ENCODE measurements at regions not wholly inside any gene's neighbourhood (a gene's known extent, or its start where the extent isn't known, plus 50 kb on each side); places are given as distances from the start of the nearest gene placed in this dataset.

DNA sequence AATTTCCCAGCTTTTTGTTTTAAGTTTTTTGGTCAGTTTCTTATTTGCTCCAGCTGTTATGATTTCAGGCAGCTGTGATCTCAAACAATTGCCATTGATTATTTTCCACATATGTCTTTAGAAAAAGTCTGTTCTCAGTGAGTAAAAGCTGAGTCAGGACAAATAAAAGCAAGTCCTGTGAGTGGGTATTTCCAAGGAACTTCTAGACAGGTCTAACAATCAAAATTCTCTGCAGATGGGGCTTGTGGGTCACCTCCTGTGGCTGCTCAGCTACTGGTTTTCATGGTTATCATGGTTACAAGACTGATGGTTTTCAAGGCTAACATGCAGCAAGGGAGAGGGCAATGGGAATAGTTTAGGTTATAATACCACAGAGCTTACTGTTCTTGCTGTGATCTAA, 585.7 kb downstream of the LMO4 start:
- H3K4me3 ChIP-seq (ENCODE audit: low read length): no peak overlapping the region
- no peak overlapping the region for H3K27ac ChIP-seq (ENCODE audit: low read length)
- no peaks in the 10 kb centered on the region for H4K20me1 ChIP-seq (ENCODE audit: insufficient read depth, low read length)
- H3K9ac ChIP-seq (ENCODE audit: low read length): no peak overlapping the region
- H3K36me3 ChIP-seq (replicated peaks; ENCODE audit: insufficient read depth, low read length): no peaks in the 10 kb centered on the region
- no peaks in the 10 kb centered on the region for H3K4me1 ChIP-seq (ENCODE audit: low read length)
- H3K9me2 ChIP-seq (replicated peaks; ENCODE audit: insufficient read depth, low read length): no peaks in the 10 kb centered on the region
- no peaks in the 10 kb centered on the region for H3K9me3 ChIP-seq (replicated peaks; ENCODE audit: insufficient read depth, low read length)
- no peaks in the 10 kb centered on the region for H3K27me3 ChIP-seq (replicated peaks; ENCODE audit: insufficient read depth, low read length)
- H3K79me2 ChIP-seq (ENCODE audit: low read length): no peaks in the 10 kb centered on the region
- peak; percentile 10 for DNase-seq
- no peak overlapping the region for H3K4me2 ChIP-seq (ENCODE audit: low read depth, low read length)
- H3F3A ChIP-seq (ENCODE audit: insufficient read depth, low read length): no peaks in the 10 kb centered on the region
- TF ChIP-seq EZH2 (optimal IDR thresholded peaks at IDR 0.05; ENCODE audit: low read depth, low read length): no peak
- no peak for TF ChIP-seq EZH2phosphoT487 (IDR thresholded peaks at IDR 0.05; ENCODE audit: low read length)
- TF ChIP-seq CTCF (IDR thresholded peaks at IDR 0.05; ENCODE audit: low read length): no peak
- H2AFZ ChIP-seq (ENCODE audit: low read length): no peak overlapping the region

- H3K4me1 ChIP-seq (ENCODE audit: low read length): no peaks in the 10 kb centered on the region
- H2AFZ ChIP-seq (ENCODE audit: low read length): no peak overlapping the region
- no peak overlapping the region for H3K4me2 ChIP-seq (ENCODE audit: low read depth, low read length)
- TF ChIP-seq EZH2phosphoT487 (IDR thresholded peaks at IDR 0.05; ENCODE audit: low read length): no peak
- no peak overlapping the region for H3K27ac ChIP-seq (ENCODE audit: low read length)
- H3K27me3 ChIP-seq (replicated peaks; ENCODE audit: insufficient read depth, low read length): no peaks in the 10 kb centered on the region
- no peak overlapping the region for H3K9ac ChIP-seq (ENCODE audit: low read length)
- no peak for DNase-seq
- H3K9me2 ChIP-seq (replicated peaks; ENCODE audit: insufficient read depth, low read length): no peaks in the 10 kb centered on the region
- no peaks in the 10 kb centered on the region for H4K20me1 ChIP-seq (ENCODE audit: insufficient read depth, low read length)
- no peaks in the 10 kb centered on the region for H3K36me3 ChIP-seq (replicated peaks; ENCODE audit: insufficient read depth, low read length)
- H3K79me2 ChIP-seq (ENCODE audit: low read length): no peaks in the 10 kb centered on the region
- H3K4me3 ChIP-seq (ENCODE audit: low read length): no peak overlapping the region
- no peaks in the 10 kb centered on the region for H3K9me3 ChIP-seq (replicated peaks; ENCODE audit: insufficient read depth, low read length)
- no peaks in the 10 kb centered on the region for H3F3A ChIP-seq (ENCODE audit: insufficient read depth, low read length)
Observed at GRCh38 chr1:87915771-87916170, 587.1 kb downstream of the LMO4 start.

- Histone ChIP-seq H3K79me2 (ENCODE audit: low read length) (no peaks in the 10 kb centered on the region), H3K9ac (ENCODE audit: low read length) (no peak overlapping the region), H3K4me3 (ENCODE audit: low read length) (no peak overlapping the region), H3K4me1 (ENCODE audit: low read length) (no peaks in the 10 kb centered on the region), H3K27me3 (replicated peaks; ENCODE audit: insufficient read depth, low read length) (no peaks in the 10 kb centered on the region), H3K9me3 (replicated peaks; ENCODE audit: insufficient read depth, low read length) (no peaks in the 10 kb centered on the region), H2AFZ (ENCODE audit: low read length) (no peak overlapping the region), H3K9me2 (replicated peaks; ENCODE audit: insufficient read depth, low read length) (no peaks in the 10 kb centered on the region), H3K36me3 (replicated peaks; ENCODE audit: insufficient read depth, low read length) (no peaks in the 10 kb centered on the region), H3F3A (ENCODE audit: insufficient read depth, low read length) (no peaks in the 10 kb centered on the region), H3K27ac (ENCODE audit: low read length) (no peak overlapping the region), H3K4me2 (ENCODE audit: low read depth, low read length) (no peak overlapping the region), H4K20me1 (ENCODE audit: insufficient read depth, low read length) (no peaks in the 10 kb centered on the region)
- no peak for TF ChIP-seq EZH2 (optimal IDR thresholded peaks at IDR 0.05; ENCODE audit: low read depth, low read length)
- DNase-seq: no peak
Observed at GRCh38 chr1:87916965-87917364, 588.3 kb downstream of the LMO4 start.

DNA sequence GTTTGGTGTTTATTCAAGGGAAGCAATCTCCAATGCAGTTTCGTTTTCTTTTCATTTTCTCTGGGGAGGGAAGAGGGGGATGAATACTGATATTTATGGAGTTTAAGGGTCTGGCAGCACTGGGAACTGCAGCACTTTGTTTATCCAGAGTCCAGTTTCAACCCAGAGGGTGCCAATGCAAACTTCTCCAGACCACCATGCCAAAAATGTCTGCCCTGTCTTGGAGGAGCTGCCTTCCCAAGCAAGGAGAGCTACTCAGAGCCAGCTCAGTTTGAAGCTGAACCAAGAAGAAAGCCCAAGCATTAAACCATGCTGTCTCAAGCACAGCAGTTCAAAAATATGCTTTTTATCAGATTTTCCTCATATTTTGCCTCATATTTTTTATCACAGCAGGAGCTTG, 589.7 kb downstream of the LMO4 start:
- Histone ChIP-seq H3K9me3 (replicated peaks; ENCODE audit: insufficient read depth, low read length) (no peaks in the 10 kb centered on the region), H3K79me2 (ENCODE audit: low read length) (no peaks in the 10 kb centered on the region), H3K4me3 (ENCODE audit: low read length) (no peak overlapping the region), H4K20me1 (ENCODE audit: insufficient read depth, low read length) (no peaks in the 10 kb centered on the region), H3K27me3 (replicated peaks; ENCODE audit: insufficient read depth, low read length) (no peaks in the 10 kb centered on the region), H3F3A (ENCODE audit: insufficient read depth, low read length) (no peaks in the 10 kb centered on the region), H3K9ac (ENCODE audit: low read length) (no peak overlapping the region), H3K9me2 (replicated peaks; ENCODE audit: insufficient read depth, low read length) (no peaks in the 10 kb centered on the region), H2AFZ (ENCODE audit: low read length) (no peak overlapping the region), H3K27ac (ENCODE audit: low read length) (no peak overlapping the region), H3K36me3 (replicated peaks; ENCODE audit: insufficient read depth, low read length) (no peaks in the 10 kb centered on the region), H3K4me2 (ENCODE audit: low read depth, low read length) (no peak overlapping the region), H3K4me1 (ENCODE audit: low read length) (no peaks in the 10 kb centered on the region)
- TF ChIP-seq EZH2phosphoT487 (IDR thresholded peaks at IDR 0.05; ENCODE audit: low read length): no peak
- no peak for TF ChIP-seq EZH2 (optimal IDR thresholded peaks at IDR 0.05; ENCODE audit: low read depth, low read length)
- TF ChIP-seq CTCF (IDR thresholded peaks at IDR 0.05; ENCODE audit: low read length): no peak
- DNase-seq: no peak
